Endodermal cell (in vitro differentiated cells): ENCODE measurements at regions not wholly inside any gene's neighbourhood (a gene's known extent, or its start where the extent isn't known, plus 50 kb on each side); places are given as distances from the start of the nearest gene placed in this dataset.

Source experiments
- DNase-seq: peaks from one replicate; pipeline ENCODE4 v3.0.0-alpha.2; 2017
- H3K27ac ChIP-seq: 2 replicates; pipeline ENCODE4 v1.5.1; 2013; ENCODE audit warnings: mild to moderate bottlenecking, low read depth, low read length, moderate library complexity
- H3K27me3 ChIP-seq: 2 replicates; pipeline ENCODE4 v1.6.1; 2013; ENCODE audit warnings: mild to moderate bottlenecking, low read length, moderate library complexity; ENCODE audit not compliant: insufficient read depth, control insufficient read depth, poor library complexity, severe bottlenecking
- H3K36me3 ChIP-seq: 2 replicates; pipeline ENCODE4 v1.7.0; 2013; ENCODE audit warnings: mild to moderate bottlenecking, low read length, moderate library complexity; ENCODE audit not compliant: control insufficient read depth, insufficient read depth
- H3K4me1 ChIP-seq: one replicate; pipeline ENCODE4 v1.7.0; 2013; ENCODE audit warnings: low read length; ENCODE audit not compliant: control insufficient read depth, insufficient read depth
- H3K4me3 ChIP-seq: 2 replicates; pipeline ENCODE4 v1.5.1; 2013; ENCODE audit warnings: mild to moderate bottlenecking, low read length, moderate library complexity
- H3K9ac ChIP-seq: 2 replicates; pipeline ENCODE4 v1.6.1; 2013; ENCODE audit warnings: mild to moderate bottlenecking, low read length, moderate library complexity; ENCODE audit not compliant: poor library complexity, severe bottlenecking; ENCODE audit errors: extremely low read depth
- H3K9me3 ChIP-seq: 2 replicates; pipeline ENCODE4 v1.6.1; 2013; ENCODE audit warnings: mild to moderate bottlenecking, low read length, moderate library complexity; ENCODE audit not compliant: control insufficient read depth
- H3K27ac Mint-ChIP-seq: 2 replicates; pipeline ENCODE4 v1.8.0; 2020; ENCODE audit warnings: mixed read lengths
- H3K27me3 Mint-ChIP-seq: 2 replicates; pipeline ENCODE4 v1.8.0; 2021; ENCODE audit warnings: mild to moderate bottlenecking, mixed read lengths; ENCODE audit not compliant: insufficient read depth
- H3K36me3 Mint-ChIP-seq: 2 replicates; pipeline ENCODE4 v1.8.0; 2020; ENCODE audit warnings: low read depth, mixed read lengths
- H3K4me1 Mint-ChIP-seq: 2 replicates; pipeline ENCODE4 v1.8.0; 2020; ENCODE audit warnings: mixed read lengths
- H3K4me3 Mint-ChIP-seq: 2 replicates; pipeline ENCODE4 v1.8.0; 2020; ENCODE audit warnings: mild to moderate bottlenecking, moderate library complexity, mixed read lengths
- H3K9me3 Mint-ChIP-seq: 2 replicates; pipeline ENCODE4 v1.8.0; 2020; ENCODE audit warnings: mild to moderate bottlenecking, mixed read lengths
- CTCF ChIP-seq: fragments of 200-600 bp; sonication (generic); conservative IDR thresholded peaks from 2 replicates; pipeline ENCODE4 v1.5.0; 2021; ENCODE audit warnings: antibody characterized with exemption, mild to moderate bottlenecking
- WGBS, 2 experiments: methylation state at CpG; one replicate each; pipeline versions ENCODE4 v1.1.5 to v1.1.7; 2013; ENCODE audit warnings: missing lambda C conversion rate in 2 of 2, mixed read lengths in 1 of 2; ENCODE audit not compliant: insufficient coverage in 1 of 2, insufficient read length in 1 of 2; 5-methylcytosine and 5-hydroxymethylcytosine counted together

GRCh38 chr7:156178857-156179256, 366.6 kb upstream of the SHH start:
- H3K4me1 ChIP-seq: no peaks in the 10 kb centered on the region
- Mint-ChIP-seq H3K36me3 (no peaks in the 10 kb centered on the region), H3K4me1 (no peaks in the 10 kb centered on the region), H3K4me3 (no peak overlapping the region), H3K9me3 (no peaks in the 10 kb centered on the region), H3K27me3 (no peaks in the 10 kb centered on the region), H3K27ac (no peak overlapping the region)
- H3K27ac ChIP-seq: no peak overlapping the region
- no peaks in the 10 kb centered on the region for H3K27me3 ChIP-seq
- 92 to 93% methylated on average over 7 to 13 of the region's 13 CpGs for WGBS, 2 experiments
- no peak overlapping the region for H3K9ac ChIP-seq
- H3K9me3 ChIP-seq: no peaks in the 10 kb centered on the region
- no peak overlapping the region for H3K4me3 ChIP-seq
- no peaks in the 10 kb centered on the region for H3K36me3 ChIP-seq
- DNase-seq: peak; percentile 39
- no peak for TF ChIP-seq CTCF

- Histone ChIP-seq H3K36me3 (no peaks in the 10 kb centered on the region), H3K4me3 (no peak overlapping the region), H3K27ac (no peak overlapping the region), H3K9ac (no peak overlapping the region), H3K9me3 (no peaks in the 10 kb centered on the region), H3K4me1 (no peaks in the 10 kb centered on the region), H3K27me3 (no peaks in the 10 kb centered on the region)
- Mint-ChIP-seq H3K36me3 (no peaks in the 10 kb centered on the region), H3K27ac (no peak overlapping the region), H3K9me3 (no peaks in the 10 kb centered on the region), H3K27me3 (no peaks in the 10 kb centered on the region), H3K4me1 (no peaks in the 10 kb centered on the region), H3K4me3 (no peak overlapping the region)
- 79 to 88% methylated on average over 6 to 15 of the region's 15 CpGs for WGBS, 2 experiments
- peak; percentile 52 for DNase-seq
- no peak for TF ChIP-seq CTCF
These were observed 366.0 kb upstream of the SHH start for GRCh38 chr7:156178214-156178613.

- Mint-ChIP-seq H3K36me3 (no peaks in the 10 kb centered on the region), H3K27me3 (no peaks in the 10 kb centered on the region), H3K4me1 (no peaks in the 10 kb centered on the region), H3K4me3 (no peak overlapping the region), H3K9me3 (no peaks in the 10 kb centered on the region), H3K27ac (no peak overlapping the region)
- H3K27me3 ChIP-seq: no peaks in the 10 kb centered on the region
- TF ChIP-seq CTCF: no peak
- H3K9me3 ChIP-seq: no peaks in the 10 kb centered on the region
- DNase-seq: peak; percentile 22
- H3K4me1 ChIP-seq: no peaks in the 10 kb centered on the region
- H3K36me3 ChIP-seq: no peaks in the 10 kb centered on the region
- no peak overlapping the region for H3K9ac ChIP-seq
- no peak overlapping the region for H3K27ac ChIP-seq
- H3K4me3 ChIP-seq: no peak overlapping the region
- 92 to 94% methylated on average over 14 to 22 of the region's 22 CpGs for WGBS, 2 experiments
These were observed 365.3 kb upstream of the SHH start for GRCh38 chr7:156177422-156178055.
